GM21367 (cell line): ENCODE measurements at regions not wholly inside any gene's neighbourhood (a gene's known extent, or its start where the extent isn't known, plus 50 kb on each side); places are given as distances from the start of the nearest gene placed in this dataset.
"Not testable (repeated sequence)": the region's sequence is repeated elsewhere in the genome, so short reads cannot be mapped to it uniquely, and the experiment has no call there.

Source experiments
- ATAC-seq: cut with Tn5 transposase; IDR thresholded peaks from one replicate; pipeline ENCODE4 v1.9.1; 2021; ENCODE audit not compliant: unreplicated experiment

DNA sequence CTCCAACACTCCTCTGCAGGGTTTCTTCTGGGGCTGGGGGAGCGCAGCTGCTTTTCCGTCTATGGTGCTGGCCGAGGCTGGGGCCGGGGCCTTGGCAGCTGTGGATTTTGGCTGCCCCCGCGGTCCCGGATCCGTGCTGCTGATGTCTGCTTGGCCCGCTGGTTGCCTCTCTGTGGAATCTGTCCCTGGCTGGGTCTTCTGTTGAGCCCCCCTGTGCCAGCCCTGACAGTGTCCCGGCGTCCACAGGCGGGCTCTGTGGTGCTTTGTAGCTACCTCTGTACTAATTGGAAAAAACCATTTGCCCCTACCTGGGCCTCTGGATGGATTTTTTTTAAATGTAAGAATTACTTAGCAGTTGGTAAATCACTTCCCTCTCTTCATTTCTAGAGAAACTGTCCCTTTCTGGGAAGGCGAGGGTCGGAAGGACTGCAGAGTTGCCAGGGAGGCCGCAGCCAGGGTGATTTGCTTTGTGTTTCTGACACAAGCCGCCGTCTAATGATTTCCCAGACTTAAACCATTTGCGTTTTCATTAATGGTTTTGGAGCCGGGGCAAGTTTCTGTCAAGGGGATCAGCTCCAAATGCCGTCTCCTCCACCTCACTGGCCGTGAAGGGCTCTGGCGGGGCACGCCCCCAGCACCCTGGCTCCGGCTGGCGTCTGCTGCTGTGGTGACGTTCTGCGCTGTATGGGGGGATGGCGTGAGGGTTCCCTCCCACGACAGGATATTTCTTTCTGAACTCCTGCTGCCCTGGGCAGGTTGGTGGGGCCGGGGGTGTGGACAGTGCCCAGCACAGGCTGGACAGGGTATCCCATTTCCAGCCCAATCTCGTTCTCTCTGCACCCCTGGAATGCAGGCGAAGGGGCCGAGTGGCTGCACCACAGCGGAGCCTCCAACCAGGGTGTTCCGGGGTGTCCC is 201.7 kb downstream of the LAT start:
- ATAC-seq: not testable (repeated sequence)

DNA sequence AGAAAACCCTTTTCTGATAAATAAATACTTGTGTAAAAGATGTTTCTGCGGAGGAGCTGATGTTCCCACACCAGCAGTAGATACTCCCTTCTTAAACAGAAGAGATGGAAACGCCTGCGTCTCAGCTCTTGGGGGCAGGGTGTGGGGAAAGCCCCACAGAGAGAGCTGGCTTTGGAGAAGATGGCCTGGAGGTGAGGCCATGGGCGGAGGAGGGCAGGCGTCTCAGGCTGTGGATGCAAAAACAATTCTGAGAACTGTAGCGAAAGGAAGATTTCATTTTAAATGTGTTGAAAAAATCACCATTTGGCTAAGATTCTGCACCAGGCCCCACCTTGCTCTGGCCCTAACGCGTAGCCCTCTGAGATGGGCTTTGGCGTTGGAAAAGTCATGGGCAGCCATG is 201.0 kb downstream of the LAT start:
- ATAC-seq: not testable (repeated sequence)

DNA sequence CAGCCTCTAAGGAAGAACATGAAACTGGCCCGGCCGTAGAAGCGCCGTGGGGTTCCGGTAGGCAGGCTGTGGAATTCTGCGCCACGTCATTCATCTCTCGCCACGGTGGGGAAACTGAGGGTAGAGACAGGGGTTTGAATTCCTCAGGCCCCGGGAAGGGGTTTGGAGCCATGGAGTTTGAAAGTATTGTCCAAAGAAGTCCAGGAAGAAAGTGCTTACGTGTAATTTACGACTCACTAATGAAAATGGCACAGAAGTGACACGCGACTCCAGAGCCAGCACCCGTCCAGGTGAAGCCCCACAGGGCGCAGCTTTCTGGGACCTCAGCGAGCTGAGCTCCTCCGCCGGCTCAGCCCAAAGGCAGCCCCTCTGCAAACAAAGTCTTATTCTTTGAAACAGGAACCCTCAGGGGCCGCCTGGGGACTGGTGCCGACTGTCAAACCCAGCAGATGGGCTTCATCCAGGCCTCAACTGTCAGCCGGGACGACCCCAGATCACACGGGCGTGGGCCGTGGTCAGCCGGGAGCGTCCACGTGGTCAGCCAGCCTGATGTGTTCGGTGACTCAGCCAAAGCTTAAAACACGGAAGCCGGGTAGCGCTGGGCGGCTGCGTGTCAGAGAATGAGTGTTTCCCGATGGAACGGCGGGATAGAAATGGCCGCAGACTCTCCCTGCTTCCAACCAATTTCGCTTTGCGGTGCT is 200.0 kb downstream of the LAT start:
- ATAC-seq: not testable (repeated sequence)

DNA sequence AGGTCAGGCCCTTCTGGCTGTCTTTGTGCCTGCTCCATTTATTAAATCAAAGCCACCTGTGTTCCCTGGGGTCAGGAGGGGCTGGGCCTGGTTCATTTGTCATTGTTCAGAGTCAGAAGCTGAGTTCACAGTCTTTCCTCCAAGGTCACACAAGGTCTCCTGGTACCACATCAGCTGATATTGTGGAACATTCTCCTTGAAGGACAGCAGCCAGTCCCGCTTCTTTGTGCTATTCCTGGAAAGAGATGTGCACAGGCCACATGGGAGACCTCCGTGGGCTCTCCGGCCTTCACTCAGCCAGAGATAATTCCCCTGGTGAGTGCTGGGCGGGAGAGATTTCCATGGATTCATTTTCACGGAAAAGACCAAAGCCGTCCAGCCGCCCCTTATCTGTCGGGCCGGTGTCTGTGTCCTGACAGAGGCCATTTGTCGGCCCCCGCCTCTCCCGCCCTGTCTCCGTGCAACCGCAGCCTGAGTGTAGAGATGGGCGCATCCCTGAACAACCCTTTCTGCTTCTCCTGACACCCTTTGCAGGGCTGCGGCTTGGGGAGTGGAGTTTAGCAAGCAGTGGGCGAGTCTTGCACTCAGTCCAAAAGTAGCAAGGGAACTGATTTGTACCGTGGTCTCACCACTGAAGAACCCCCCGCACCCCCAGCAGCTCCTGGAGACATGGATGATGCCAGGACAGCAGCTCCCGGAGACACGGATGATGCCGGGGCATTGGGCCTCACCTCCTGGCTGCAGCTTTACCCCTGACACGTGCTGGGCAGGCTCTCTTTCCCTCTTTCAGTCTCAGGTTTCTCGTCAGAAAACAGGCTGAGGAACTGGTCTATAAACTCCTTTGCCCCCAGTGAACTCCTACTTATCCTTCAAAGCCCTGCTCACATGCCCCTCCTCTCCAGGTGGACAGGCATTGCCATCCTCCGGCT is 198.4 kb downstream of the LAT start:
- ATAC-seq: not testable (repeated sequence)

DNA sequence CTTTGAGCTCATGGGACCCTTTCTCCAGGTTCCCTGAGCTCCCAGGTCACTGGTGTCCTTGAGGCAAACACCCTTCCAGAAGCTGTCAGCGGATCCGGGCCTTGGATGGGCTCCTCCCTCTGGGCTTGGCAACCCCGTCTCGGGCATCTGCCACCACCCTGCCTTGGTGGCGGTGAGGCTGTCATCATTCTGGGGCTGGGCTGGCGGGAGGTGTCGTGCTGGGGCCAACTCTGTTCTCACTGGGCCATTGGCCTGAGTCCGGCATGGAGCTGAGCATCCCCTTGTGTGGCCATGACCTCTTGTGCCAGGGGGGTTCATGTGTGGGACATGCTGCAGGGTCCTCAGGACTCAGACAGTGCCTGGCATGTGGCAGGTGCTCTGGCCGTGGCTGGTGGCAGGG is 197.6 kb downstream of the LAT start:
- ATAC-seq: no peak

DNA sequence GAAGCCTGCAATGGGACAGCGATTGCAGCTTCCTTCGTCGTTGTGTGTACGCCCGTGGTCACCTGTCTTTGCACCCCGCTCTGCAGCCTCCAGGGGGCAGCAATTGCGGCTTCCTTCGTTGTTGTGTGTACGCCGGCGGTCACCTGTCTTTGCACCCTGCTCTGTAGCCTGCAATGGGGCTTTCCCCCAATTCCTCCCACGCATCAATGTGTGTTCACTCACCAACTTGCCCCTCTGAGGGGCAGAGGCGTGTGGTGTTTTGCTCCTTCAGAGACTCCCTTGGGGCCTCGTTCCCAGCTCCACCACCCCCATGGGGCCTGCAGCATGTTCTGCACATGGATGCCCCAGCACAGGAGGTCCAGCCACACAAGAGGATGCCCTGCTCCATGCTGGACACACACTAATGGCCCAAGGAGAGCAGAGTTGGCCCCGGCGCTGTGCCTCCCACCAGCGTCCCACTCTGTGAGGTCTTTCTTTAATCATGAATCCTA is 197.1 kb downstream of the LAT start:
- not testable (repeated sequence) for ATAC-seq

DNA sequence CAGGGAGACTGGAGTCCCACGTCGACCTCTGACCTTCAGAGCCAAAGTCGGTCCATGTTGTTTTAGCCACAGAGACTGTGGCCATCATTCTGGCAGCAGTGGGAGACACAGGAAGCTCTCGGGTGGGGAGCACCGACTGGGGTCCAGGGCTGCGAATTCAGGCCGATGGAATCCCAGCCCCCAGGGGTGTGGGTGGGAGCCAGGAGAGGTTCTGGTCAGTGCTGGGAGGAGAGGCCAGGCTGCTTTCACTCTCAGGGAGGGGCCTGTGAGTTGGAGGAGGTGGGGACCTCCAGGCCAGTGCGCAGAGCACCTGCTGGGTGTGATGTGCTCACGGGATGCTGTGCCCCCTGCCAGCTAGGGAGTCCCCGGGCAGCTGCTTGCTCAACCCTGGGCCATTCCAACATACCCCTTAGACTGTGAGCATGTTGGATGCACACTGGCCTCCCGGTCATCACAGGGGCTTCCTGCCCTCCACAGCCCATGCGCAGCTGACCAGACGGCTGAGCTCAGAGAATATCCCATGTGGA is 196.5 kb downstream of the LAT start:
- not testable (repeated sequence) for ATAC-seq

DNA sequence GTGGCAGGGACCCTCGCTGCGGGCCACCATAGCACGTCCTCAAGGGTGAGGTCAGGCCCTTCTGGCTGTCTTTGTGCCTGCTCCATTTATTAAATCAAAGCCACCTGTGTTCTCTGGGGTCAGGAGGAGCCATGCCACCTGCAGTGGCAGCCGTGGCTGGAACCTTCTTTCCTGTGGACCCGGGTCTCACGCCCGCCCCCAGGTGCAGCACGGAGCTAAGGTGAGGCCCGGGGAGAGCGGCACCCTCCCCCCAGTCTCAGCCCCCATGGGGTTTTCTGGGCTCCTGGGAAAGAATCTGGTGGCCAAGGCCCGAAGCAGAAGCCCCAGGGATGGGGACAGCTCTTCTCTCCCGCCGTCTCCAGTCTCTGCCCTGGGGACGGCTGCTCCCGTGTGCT is 195.4 kb downstream of the LAT start:
- not testable (repeated sequence) for ATAC-seq

DNA sequence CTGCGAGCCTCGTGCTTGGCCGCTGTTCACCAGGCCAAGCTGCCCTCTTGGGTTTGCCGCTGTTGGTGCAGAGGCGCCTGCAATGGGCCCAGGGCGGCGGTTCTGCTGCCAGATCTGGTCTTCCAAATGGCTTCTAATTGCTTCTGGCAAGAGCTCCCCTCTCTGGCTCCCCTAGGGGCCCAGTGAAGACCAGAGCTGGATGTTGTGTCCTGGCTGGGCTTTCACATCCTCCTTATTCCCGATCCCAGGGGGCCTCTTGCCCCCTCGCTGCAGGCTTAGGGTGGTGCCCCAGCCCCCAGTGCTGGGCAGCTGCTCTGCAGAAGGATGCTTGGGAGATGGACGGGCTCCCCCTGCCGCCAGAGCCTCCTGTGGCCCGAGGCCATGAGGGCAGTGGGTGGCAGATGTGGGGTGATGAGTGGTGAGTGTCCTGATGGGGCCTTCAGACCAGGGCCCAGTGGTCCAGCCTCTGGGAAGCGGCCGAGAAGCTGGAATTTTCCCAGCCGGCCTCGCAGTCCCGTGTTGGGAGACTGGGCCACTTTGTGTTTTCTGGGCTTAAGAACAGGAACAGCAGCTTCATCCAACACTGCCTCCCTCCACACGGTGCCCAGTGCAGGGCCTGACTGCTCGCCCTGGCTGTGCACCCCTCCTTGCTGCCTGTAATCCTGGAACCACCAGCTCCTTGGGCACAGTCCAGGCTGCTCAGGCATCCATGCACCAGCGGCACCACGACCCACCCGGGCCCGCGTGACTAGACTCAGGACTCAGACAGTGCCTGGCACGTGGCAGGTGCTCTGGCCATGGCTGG is 194.8 kb downstream of the LAT start:
- not testable (repeated sequence) for ATAC-seq

DNA sequence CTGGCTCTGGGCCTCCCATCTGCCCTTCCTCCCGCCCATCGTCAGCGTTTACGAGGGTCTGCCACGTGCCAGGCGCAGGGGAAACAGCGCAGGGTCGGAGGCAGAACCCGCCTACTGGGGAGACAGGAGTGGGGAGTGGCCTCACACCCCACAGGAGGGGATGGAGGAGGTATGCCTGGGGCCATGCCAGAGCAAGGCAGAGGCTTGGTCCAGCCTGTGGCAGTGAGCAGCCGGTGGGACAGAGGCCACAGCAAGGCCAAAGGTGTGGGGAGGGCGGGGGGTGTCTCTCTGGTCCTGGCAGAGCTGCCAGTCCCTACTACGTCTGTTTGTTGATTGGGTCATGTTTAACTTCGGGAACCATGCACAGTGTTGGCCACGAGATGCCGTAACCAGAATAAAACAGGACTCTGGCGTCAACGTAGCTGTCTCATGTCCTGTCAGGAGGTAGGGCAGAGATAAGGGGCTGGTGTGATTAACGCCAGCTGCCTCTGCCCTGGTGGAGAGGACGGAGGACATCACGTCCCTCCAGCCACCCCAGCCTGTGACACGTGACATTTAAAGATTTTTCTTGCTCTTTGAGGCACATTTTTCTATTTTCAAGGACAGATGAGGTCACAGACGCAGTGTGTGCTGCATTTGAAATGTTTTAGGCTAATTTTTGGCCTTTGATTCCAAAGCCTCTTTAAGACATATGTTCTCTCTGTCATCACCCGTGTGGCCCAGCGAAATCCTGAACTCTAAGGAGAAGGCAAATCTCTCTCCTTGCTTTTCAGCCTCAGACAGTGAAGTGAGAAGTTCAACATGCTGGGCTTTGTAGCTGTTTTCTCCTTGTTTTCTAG is 193.3 kb downstream of the LAT start:
- ATAC-seq: not testable (repeated sequence)

DNA sequence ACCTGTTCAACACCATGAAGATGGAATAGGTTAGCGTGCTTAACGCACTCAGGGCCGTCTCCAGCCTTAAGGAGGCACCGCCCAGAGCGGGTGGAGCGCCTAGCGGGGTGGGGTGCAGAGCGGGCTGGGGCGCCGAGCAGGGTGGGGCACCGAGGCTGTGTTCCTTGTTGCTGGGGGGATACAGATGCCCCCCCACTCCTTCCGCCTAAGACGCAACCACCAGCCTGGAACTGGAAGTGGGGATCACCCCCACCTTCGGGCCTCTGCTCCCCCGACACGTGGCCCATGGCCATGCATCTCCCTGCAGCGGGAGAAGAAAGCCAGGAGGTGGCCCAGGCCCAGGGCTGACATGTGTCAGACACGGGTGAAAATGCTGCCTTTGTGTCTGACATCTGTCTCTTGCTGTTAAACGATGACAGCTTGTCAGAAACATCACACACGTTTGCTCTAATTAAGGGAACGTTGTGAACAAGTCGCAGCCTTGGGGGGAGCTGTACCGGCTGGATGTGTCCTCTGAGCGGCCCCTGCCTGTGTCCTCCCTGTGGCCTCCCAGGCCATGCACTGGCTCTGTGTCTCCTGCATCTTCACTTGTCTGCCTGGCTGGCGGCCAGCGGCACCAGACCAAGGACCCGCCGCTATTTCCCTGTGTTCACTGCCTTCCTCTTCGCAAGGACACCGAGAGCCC is 192.5 kb downstream of the LAT start:
- ATAC-seq: not testable (repeated sequence)

DNA sequence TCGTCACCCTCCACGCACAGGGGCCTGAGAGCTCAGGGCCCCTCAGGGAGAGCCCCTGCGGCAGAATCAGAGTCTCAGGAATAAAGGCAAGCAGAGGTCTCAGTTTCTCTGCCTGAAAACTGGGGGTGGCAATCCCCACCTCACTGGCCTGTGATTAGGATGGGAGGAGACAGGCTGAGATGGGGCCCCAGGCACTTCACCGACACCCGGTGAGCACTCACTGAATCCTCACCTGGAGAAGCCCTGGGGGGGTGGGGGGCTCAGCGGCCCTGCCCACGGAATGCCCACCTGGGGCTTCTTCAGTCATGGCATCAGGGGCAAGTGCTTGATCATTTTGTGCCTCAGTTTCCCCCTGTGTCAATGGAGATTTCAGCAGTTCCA is 192.0 kb downstream of the LAT start:
- ATAC-seq: not testable (repeated sequence)

DNA sequence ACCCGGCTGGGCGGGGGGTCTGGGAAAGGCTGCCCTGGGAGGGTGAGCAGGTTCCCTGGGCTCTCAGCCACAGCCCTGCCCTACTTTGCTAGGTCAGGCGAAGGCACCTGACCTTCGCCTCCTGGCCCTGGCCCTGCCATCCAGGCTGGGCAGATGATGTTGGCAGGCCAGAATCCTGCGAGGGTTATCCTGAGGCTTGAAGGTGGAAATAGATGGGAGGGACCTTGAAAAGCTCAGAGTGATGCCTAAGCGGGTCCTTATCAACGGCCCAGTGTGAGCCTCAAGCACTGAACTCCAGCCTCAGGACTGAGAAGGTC is 191.3 kb downstream of the LAT start:
- ATAC-seq: not testable (repeated sequence)

DNA sequence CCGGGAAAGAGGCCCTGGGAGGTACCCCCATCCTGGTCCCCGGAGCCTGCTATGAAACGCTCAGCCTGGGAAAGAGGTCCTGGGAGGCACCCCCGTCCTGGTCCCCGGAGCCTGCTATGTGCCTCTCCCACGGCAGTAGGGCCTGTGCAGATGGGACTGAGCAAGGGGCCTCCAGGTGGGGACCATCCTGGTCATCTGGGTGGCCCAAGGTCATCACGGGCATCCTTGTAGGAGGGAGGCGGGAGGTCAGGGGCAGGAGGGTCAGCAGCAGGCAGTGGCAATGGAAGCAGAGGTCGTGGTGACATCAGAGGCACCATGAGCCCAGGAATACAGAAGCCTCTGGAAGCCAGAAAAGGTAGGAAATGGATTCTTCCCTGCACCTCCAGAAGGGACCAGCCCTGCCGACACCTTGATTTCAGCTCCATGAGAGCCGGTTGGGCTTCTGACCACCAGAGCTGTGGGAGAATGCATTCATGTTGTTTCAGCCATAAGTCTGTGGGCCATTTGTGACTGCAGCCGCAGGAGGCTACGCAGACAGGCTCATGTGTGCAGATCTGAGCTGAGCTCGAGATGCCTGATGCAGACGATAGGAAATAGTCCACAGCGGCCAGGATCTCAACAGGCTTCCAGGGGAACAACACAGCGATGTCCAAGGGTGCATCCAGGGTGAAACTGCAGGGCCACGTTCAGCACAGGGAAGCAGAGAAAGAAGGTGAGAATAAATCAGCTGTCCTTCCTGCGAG is 190.7 kb downstream of the LAT start:
- not testable (repeated sequence) for ATAC-seq

DNA sequence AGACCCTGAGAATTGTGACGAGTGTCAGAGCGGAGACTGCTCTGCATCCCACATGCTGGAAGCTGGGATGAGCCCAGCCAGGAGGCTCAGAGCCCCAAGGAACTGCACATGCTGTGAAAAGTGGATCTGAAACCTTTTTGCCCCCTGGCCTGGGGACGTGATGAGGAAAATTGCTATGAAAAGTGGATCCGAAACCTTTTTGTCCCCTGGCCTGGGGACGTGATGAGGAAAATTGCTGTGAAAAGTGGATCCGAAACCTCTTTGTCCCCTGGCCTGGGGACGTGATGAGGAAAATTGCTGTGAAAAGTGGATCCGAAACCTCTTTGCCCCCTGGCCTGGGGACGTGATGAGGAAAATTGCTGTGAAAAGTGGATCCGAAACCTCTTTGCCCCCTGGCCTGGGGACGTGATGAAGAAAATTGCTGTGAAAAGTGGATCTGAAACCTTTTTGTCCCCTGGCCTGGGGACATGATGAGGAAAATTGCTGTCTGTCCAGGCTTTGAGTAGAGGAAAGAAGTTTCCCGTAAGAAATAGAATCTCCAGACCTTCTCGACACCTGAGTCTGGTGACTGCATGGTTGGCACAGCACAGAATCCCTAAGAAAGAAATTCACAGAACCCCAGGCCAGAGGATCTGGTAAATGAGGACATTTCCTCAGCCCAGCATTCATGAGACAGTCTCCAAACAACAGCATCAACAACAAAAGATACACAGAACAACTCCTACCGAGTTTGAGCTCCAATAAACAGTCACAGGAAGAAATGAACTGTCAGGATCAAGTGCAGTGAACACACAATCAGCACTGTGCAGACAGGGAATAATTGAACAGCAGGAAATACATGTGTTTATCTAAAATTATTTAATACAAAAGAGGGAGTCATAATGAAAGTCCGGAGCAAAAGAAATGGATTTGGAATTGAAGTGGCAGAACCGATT is 188.8 kb downstream of the LAT start:
- not testable (repeated sequence) for ATAC-seq

DNA sequence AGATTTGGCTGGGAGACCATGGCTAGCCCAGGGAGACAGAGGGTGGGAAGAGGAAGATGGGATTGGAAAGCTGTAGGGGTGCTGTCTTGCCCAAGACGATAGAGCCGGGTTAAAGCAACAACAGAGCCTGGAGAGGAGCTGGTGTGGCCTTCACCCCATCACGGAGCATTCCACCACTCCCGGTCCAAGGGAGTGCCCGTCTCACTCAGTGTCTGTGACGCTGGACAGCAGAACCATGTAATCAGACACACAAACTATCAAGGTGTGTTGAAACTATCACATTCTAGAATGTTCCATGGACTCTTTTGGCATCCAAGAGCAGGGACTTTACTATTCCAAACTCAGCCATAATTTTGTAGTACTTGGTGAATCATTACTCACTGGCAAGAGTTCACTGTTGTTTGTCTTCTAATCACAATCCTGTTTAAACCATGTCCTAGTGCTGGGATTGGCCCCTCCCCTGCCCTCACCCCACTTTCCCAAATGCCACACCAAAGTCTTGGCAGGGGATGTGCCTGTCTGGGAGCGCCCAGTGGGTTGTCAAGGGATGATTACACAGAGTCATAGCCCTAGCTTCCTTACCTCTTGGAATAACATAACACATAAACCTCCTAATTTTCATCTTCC is 187.4 kb downstream of the LAT start:
- ATAC-seq: not testable (repeated sequence)
